OCI-LY3 (cell line): ENCODE measurements at regions not wholly inside any gene's neighbourhood (a gene's known extent, or its start where the extent isn't known, plus 50 kb on each side); places are given as distances from the start of the nearest gene placed in this dataset.

Source experiments
- H2AFZ ChIP-seq: fragments of 200-600, 300-600 bp; shearing (Covaris generic); 2 replicates; pipeline ENCODE4 v1.6.0; 2014; ENCODE audit warnings: antibody characterized with exemption, low read depth, low read length
- H3K27ac ChIP-seq: fragments of 200-600, 300-600 bp; sonication (generic); 2 replicates; pipeline ENCODE4 v1.5.1; 2014; ENCODE audit warnings: mild to moderate bottlenecking, low read length, moderate library complexity, mixed read lengths
- H3K27me3 ChIP-seq: fragments of 200-600, 300-600 bp; sonication (generic); 2 replicates; pipeline ENCODE4 v1.6.1; 2014; ENCODE audit warnings: low read depth, low read length, mixed read lengths
- H3K36me3 ChIP-seq: fragments of 200-600, 300-600 bp; sonication (generic); replicated peaks from 2 replicates; pipeline ENCODE3; 2014; ENCODE audit warnings: low read depth, low read length, mixed read lengths
- H3K4me1 ChIP-seq: fragments of 300-600, 200-600 bp; sonication (generic); 2 replicates; pipeline ENCODE4 v1.6.1; 2014; ENCODE audit warnings: low read length, mixed read lengths
- H3K4me2 ChIP-seq: fragments of 200-600, 300-600 bp; sonication (generic); 2 replicates; pipeline ENCODE4 v1.6.1; 2014; ENCODE audit warnings: low read length, mixed read lengths
- H3K4me3 ChIP-seq: fragments of 300-600, 200-600 bp; sonication (generic); 2 replicates; pipeline ENCODE4 v1.5.1; 2014; ENCODE audit warnings: antibody characterized with exemption, mild to moderate bottlenecking, low read length, moderate library complexity
- H3K79me2 ChIP-seq: fragments of 300-600, 200-600 bp; shearing (Covaris generic); 2 replicates; pipeline ENCODE4 v1.6.1; 2014; ENCODE audit warnings: mild to moderate bottlenecking, low read length, mixed read lengths
- H3K9ac ChIP-seq: fragments of 300-600, 200-600 bp; shearing (Covaris generic); 2 replicates; pipeline ENCODE4 v1.6.0; 2014; ENCODE audit warnings: mild to moderate bottlenecking, low read length, moderate library complexity
- H3K9me3 ChIP-seq: fragments of 200-600, 300-600 bp; shearing (Covaris generic); 2 replicates; pipeline ENCODE4 v1.6.1; 2014; ENCODE audit warnings: low read length, mixed read lengths; ENCODE audit not compliant: insufficient read depth
- H4K20me1 ChIP-seq: fragments of 200-600, 300-600 bp; sonication (generic); 2 replicates; pipeline ENCODE4 v1.6.1; 2016; ENCODE audit warnings: low read length, mixed read lengths; ENCODE audit not compliant: insufficient read depth
- EZH2phosphoT487 ChIP-seq: fragments of 200-600 bp; shearing (Covaris generic); IDR thresholded peaks from 2 replicates; pipeline ENCODE4 v1.6.1; 2018; ENCODE audit warnings: antibody characterized with exemption, mixed run types, low read depth
- TF ChIP-seq, protein P1 (sequence below): fragments of 200-600, 300-600 bp; sonication (generic); IDR thresholded peaks from 2 replicates; pipeline ENCODE4 v1.5.1; 2014; ENCODE audit warnings: antibody characterized with exemption, low read length, low read depth

DNA sequence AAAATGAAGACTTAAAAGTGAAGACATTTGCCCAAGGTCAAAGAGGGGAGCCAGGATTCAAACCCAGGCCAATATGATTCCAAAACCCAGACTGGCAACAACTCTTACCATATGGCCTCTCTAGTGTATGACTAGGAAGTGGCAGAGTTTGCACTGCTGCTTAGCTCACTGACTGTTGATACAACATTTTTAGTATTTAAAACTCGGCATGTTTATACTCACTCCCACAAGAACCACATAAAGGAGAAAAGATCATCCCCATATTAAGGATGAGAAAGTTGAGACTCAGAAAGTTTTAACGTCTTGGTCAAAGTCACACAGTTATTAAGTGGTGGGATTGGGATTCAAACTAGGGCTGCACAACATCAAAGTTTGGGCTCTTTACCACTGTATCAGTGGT lies 81.7 kb downstream of the CCDC34 start:
- no peaks in the 10 kb centered on the region for H3K27me3 ChIP-seq
- H2AFZ ChIP-seq: no peak overlapping the region
- H3K79me2 ChIP-seq: no peaks in the 10 kb centered on the region
- 0 out of 2 replicates have a peak, but pooled peaks cover 4% of the 10 kb centered on the region for H3K4me1 ChIP-seq
- no peaks in the 10 kb centered on the region for H4K20me1 ChIP-seq
- H3K4me3 ChIP-seq: no peak overlapping the region
- no peaks in the 10 kb centered on the region for H3K36me3 ChIP-seq
- H3K4me2 ChIP-seq: no peak overlapping the region
- H3K9me3 ChIP-seq: no peaks in the 10 kb centered on the region
- H3K27ac ChIP-seq: no peak overlapping the region
- H3K9ac ChIP-seq: no peak overlapping the region
- TF ChIP-seq EZH2phosphoT487: no peak
- TF ChIP-seq, protein P1, sequence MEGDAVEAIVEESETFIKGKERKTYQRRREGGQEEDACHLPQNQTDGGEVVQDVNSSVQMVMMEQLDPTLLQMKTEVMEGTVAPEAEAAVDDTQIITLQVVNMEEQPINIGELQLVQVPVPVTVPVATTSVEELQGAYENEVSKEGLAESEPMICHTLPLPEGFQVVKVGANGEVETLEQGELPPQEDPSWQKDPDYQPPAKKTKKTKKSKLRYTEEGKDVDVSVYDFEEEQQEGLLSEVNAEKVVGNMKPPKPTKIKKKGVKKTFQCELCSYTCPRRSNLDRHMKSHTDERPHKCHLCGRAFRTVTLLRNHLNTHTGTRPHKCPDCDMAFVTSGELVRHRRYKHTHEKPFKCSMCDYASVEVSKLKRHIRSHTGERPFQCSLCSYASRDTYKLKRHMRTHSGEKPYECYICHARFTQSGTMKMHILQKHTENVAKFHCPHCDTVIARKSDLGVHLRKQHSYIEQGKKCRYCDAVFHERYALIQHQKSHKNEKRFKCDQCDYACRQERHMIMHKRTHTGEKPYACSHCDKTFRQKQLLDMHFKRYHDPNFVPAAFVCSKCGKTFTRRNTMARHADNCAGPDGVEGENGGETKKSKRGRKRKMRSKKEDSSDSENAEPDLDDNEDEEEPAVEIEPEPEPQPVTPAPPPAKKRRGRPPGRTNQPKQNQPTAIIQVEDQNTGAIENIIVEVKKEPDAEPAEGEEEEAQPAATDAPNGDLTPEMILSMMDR: no peak

DNA sequence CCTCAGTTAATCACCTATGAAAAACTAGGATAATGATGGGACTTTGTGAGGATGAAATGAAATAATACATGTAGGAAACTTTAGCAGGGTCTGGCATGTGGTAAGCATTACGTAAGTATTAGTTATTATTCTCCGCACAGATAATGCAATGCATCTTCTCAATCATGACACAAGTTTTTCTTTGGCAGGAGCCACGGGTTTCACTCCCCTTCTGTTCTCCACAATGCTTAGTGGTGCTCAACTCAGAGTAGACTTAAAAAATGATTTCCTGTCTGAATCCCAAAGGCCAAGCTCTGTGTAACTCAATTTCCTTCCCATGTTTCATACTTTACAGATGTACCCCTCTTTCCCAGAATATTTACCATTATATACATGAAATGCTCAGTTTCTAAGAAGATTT lies 82.9 kb downstream of the CCDC34 start:
- Histone ChIP-seq H3K36me3 (no peaks in the 10 kb centered on the region), H3K9ac (no peak overlapping the region), H3K4me3 (no peak overlapping the region), H3K4me2 (no peak overlapping the region), H2AFZ (no peak overlapping the region), H3K27ac (no peak overlapping the region), H3K4me1 (0 out of 2 replicates have a peak, but pooled peaks cover 4% of the 10 kb centered on the region), H4K20me1 (no peaks in the 10 kb centered on the region), H3K79me2 (no peaks in the 10 kb centered on the region), H3K9me3 (no peaks in the 10 kb centered on the region), H3K27me3 (no peaks in the 10 kb centered on the region)
- TF ChIP-seq, protein P1: no peak
- TF ChIP-seq EZH2phosphoT487: no peak

DNA sequence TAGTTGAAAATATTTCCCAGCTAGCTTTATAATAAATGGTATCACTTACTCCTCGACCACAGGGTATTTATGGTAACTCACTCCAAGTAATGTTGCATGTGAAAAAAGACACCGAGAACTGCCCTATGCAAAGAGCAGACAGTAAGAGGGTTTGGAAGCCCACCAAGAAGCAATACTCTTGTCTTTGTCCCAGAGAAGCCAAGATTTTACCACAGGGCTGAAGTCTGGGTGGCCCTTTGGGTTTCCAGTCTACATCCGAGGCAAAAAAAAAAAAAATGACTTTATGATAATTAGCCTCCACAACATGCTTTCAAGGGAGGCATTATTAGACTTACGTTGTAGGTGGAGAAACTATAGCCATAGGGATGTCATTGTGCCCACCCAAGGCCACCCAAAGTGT lies 83.6 kb downstream of the CCDC34 start:
- TF ChIP-seq EZH2phosphoT487: no peak
- TF ChIP-seq, protein P1: no peak
- H3K4me3 ChIP-seq: no peak overlapping the region
- H3K27me3 ChIP-seq: no peaks in the 10 kb centered on the region
- H3K27ac ChIP-seq: no peak overlapping the region
- H3K4me2 ChIP-seq: no peak overlapping the region
- no peak overlapping the region for H3K9ac ChIP-seq
- H3K9me3 ChIP-seq: no peaks in the 10 kb centered on the region
- no peaks in the 10 kb centered on the region for H3K36me3 ChIP-seq
- no peak overlapping the region for H2AFZ ChIP-seq
- H3K79me2 ChIP-seq: no peaks in the 10 kb centered on the region
- no peaks in the 10 kb centered on the region for H4K20me1 ChIP-seq
- H3K4me1 ChIP-seq: 0 out of 2 replicates have a peak, but pooled peaks cover 4% of the 10 kb centered on the region

DNA sequence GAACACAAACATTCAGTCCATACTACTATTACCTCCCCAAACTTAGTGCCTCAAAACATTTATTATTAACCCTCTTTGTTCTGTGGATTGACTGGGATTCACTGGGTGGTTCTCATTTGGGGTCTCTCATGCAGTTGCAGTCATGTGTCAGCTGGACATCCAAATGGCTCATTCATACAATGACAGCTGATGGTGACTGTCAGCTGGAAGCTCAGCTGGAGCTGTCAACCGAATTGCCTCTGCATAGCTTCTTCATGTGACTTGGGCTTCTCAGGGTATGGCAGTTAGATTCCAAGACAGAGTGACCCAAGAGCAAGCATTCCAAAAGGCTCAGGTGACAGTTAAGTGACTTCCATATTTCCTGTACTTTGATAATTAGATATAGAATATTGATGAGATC lies 85.2 kb downstream of the CCDC34 start:
- Histone ChIP-seq H3K79me2 (no peaks in the 10 kb centered on the region), H3K27ac (no peak overlapping the region), H3K9me3 (no peaks in the 10 kb centered on the region), H3K36me3 (no peaks in the 10 kb centered on the region), H3K4me2 (no peak overlapping the region), H3K27me3 (no peaks in the 10 kb centered on the region), H3K4me3 (no peak overlapping the region), H3K4me1 (0 out of 2 replicates have a peak, but pooled peaks cover 4% of the 10 kb centered on the region), H4K20me1 (no peaks in the 10 kb centered on the region), H2AFZ (0 out of 2 replicates have a peak overlapping the region, but pooled peaks have one; percentile 11), H3K9ac (no peak overlapping the region)
- TF ChIP-seq, protein P1: no peak
- no peak for TF ChIP-seq EZH2phosphoT487
